Activated CD8-positive, alpha-beta T cell treated with anti-CD3 and anti-CD28 coated beads for 36 hours (primary cell): ENCODE measurements at regions not wholly inside any gene's neighbourhood (a gene's known extent, or its start where the extent isn't known, plus 50 kb on each side); places are given as distances from the start of the nearest gene placed in this dataset.

Source experiments
- ATAC-seq: fragments of 200-7000 bp; cut with Tn5 transposase; one replicate; pipeline ENCODE4 v1.10.0; 2021; ENCODE audit warnings: mild to moderate bottlenecking, moderate library complexity
- CTCF ChIA-PET: fragments of 350-600 bp; sonication (Branson Sonifier 250); formaldehyde crosslinking; loops from one replicate; lab custom pipeline; 2021; ENCODE audit warnings: antibody characterized with exemption; lab: Charles Lee
- POLR2A ChIA-PET: fragments of 350-600 bp; sonication (Branson Sonifier 250); formaldehyde crosslinking; loops from one replicate; lab custom pipeline; 2021; ENCODE audit warnings: antibody characterized with exemption; lab: Charles Lee
- DNase-seq: peaks from one replicate; pipeline ENCODE4 v3.0.0-alpha.2; 2020
- H3K27ac Mint-ChIP-seq: one replicate; pipeline ENCODE4 v1.8.0; 2021; ENCODE audit warnings: mild to moderate bottlenecking, mixed read lengths
- H3K27me3 Mint-ChIP-seq: one replicate; pipeline ENCODE4 v1.8.0; 2021; ENCODE audit warnings: mixed read lengths
- H3K36me3 Mint-ChIP-seq: one replicate; pipeline ENCODE4 v1.8.0; 2021; ENCODE audit warnings: low read depth, mixed read lengths
- H3K4me1 Mint-ChIP-seq: one replicate; pipeline ENCODE4 v1.8.0; 2021; ENCODE audit warnings: low read depth, mixed read lengths
- H3K4me3 Mint-ChIP-seq: one replicate; pipeline ENCODE4 v1.8.0; 2021; ENCODE audit warnings: mild to moderate bottlenecking, moderate library complexity, mixed read lengths
- H3K9me3 Mint-ChIP-seq: one replicate; pipeline ENCODE4 v1.8.0; 2021; ENCODE audit warnings: mixed read lengths
- intact Hi-C: fragments of 100-400 bp; cut with micrococcal nuclease; formaldehyde crosslinking; loops from one replicate; pipeline ENCODE4 v1.10.0; 2022
- TF ChIP-seq, protein P1 (sequence below): fragments of 200-600 bp; IDR thresholded peaks from one replicate; pipeline ENCODE4 v1.8.0; 2022; ENCODE audit warnings: antibody characterized with exemption, mild to moderate bottlenecking

DNA sequence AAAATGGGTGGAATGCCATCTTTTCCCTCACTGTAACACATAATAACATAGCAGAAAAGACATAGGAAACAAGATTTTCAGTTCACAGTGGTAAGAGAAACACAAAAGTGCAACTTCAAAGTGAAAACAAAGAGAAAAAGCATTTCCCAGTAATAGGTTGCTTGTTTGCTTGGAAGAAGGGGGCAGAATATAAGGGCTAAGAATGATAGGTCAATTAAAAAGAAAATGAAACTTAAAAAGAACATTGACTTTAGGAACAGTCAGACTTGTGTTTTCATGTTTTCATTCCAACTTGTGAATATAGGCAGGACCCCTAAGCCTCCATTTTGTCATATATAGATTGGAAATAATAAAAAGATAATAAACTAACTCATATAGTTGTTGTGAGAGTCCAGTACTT lies 168.2 kb upstream of the PPP3CA start:
- TF ChIP-seq, protein P1, sequence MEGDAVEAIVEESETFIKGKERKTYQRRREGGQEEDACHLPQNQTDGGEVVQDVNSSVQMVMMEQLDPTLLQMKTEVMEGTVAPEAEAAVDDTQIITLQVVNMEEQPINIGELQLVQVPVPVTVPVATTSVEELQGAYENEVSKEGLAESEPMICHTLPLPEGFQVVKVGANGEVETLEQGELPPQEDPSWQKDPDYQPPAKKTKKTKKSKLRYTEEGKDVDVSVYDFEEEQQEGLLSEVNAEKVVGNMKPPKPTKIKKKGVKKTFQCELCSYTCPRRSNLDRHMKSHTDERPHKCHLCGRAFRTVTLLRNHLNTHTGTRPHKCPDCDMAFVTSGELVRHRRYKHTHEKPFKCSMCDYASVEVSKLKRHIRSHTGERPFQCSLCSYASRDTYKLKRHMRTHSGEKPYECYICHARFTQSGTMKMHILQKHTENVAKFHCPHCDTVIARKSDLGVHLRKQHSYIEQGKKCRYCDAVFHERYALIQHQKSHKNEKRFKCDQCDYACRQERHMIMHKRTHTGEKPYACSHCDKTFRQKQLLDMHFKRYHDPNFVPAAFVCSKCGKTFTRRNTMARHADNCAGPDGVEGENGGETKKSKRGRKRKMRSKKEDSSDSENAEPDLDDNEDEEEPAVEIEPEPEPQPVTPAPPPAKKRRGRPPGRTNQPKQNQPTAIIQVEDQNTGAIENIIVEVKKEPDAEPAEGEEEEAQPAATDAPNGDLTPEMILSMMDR = no peak
- ATAC-seq = peak; percentile 37
- DNase-seq = no peak
- H3K27ac Mint-ChIP-seq = no peak overlapping the region
- peaks cover 19% of the 10 kb centered on the region for H3K27me3 Mint-ChIP-seq
- no peaks in the 10 kb centered on the region for H3K9me3 Mint-ChIP-seq
- no peaks in the 10 kb centered on the region for H3K36me3 Mint-ChIP-seq
- H3K4me3 Mint-ChIP-seq = no peak overlapping the region
- ChIA-PET POLR2A (no interaction called here), CTCF (no interaction called here)
- intact Hi-C loops = no loop called here
- H3K4me1 Mint-ChIP-seq = peaks cover 8% of the 10 kb centered on the region

DNA sequence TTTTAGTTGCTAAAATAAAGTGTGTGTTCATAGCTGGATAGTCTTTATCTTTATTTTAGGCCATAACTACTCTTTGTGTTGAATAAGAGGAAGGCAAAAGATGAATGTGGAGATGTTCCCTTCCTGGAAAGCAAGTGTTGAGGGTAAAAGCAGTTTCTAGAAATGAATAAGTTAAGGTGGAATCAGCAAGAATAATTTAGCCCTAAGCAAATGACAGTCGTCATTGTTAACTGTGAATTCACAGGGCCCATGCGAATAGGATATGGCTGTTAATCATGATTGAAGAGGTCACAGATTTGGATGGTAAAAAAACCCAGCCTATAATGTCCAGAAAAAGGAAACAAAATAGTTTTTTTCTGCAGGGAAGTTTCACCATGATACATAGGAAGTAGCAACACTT lies 167.8 kb upstream of the PPP3CA start:
- ChIA-PET POLR2A (no interaction called here), CTCF (no interaction called here)
- peaks cover 19% of the 10 kb centered on the region for H3K27me3 Mint-ChIP-seq
- peaks cover 8% of the 10 kb centered on the region for H3K4me1 Mint-ChIP-seq
- ATAC-seq = no peak
- no peak overlapping the region for H3K4me3 Mint-ChIP-seq
- H3K9me3 Mint-ChIP-seq = no peaks in the 10 kb centered on the region
- TF ChIP-seq, protein P1 = no peak
- no peak for DNase-seq
- no peaks in the 10 kb centered on the region for H3K36me3 Mint-ChIP-seq
- intact Hi-C loops = no loop called here
- H3K27ac Mint-ChIP-seq = no peak overlapping the region

DNA sequence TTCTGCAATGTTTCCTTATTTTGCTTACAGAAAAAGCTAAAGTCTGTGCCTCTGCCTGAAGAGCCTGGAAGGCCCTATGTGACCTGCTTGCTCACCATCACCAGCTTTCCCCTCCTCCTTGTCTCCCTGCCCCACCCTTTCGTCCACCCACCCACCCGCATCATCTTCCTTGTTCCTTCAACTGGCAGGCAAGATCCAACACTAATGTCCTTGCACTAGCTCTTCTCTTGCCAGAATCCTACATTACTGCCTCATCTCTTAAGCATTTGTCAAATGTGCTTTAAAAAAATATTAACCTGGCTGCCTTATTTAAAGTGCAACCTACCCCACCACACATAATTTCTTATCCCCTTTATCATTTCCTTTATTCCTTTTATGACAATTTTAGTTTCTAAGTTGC lies 165.1 kb upstream of the PPP3CA start:
- TF ChIP-seq, protein P1 = no peak
- intact Hi-C loops = no loop called here
- POLR2A ChIA-PET = no interaction called here
- no peak overlapping the region for H3K4me3 Mint-ChIP-seq
- DNase-seq (no peak), ATAC-seq (no peak)
- CTCF ChIA-PET = no interaction called here
- peaks cover 8% of the 10 kb centered on the region for H3K4me1 Mint-ChIP-seq
- H3K36me3 Mint-ChIP-seq = no peaks in the 10 kb centered on the region
- peaks cover 13% of the 10 kb centered on the region for H3K27me3 Mint-ChIP-seq
- no peaks in the 10 kb centered on the region for H3K9me3 Mint-ChIP-seq
- H3K27ac Mint-ChIP-seq = no peak overlapping the region

DNA sequence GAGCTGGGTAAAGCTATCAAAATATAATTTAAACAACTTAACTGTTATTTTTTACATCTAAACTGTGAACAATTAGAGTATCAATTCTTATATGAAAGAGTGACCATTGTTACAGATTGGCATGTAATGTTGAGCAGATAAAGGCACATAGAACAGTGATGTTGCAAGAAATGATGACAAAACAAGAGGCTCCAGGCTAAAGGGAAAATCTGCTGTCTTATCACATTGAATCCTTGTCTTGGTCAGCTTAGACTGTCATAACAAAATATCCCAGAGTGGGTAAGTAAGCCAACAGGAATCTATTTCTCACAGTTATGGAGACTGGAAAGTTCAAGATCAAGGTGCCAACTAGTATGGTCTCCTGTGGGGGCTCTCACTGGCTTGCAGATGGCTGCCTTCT lies 154.1 kb upstream of the PPP3CA start:
- H3K36me3 Mint-ChIP-seq = no peaks in the 10 kb centered on the region
- ATAC-seq (no peak), DNase-seq (no peak)
- CTCF ChIA-PET = no interaction called here
- POLR2A ChIA-PET = no interaction called here
- TF ChIP-seq, protein P1 = no peak
- intact Hi-C loops = no loop called here
- H3K4me3 Mint-ChIP-seq = no peak overlapping the region
- no peaks in the 10 kb centered on the region for H3K9me3 Mint-ChIP-seq
- no peak overlapping the region for H3K27ac Mint-ChIP-seq
- H3K4me1 Mint-ChIP-seq = peaks cover 3% of the 10 kb centered on the region
- H3K27me3 Mint-ChIP-seq = peaks cover 2% of the 10 kb centered on the region

DNA sequence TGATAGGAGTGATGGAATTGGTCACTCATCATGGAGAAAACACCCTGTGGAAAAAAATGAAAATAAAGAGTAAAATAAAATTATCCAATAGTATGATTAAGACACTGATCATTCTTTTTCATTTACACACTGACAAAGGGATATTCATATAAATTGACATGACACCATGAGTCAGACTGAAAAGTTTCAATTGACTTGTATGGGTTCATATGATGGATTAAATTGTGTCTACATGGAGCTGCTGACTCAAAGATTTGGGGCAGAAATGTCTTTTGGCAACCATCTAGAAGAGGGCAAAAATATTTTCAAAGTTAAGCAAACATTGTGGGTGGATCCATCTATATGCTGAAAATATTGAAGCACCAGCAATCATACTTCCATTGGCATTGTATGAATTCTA lies 153.4 kb upstream of the PPP3CA start:
- no peak for ATAC-seq
- ChIA-PET POLR2A (no interaction called here), CTCF (no interaction called here)
- Mint-ChIP-seq H3K4me1 (peaks cover 3% of the 10 kb centered on the region), H3K4me3 (no peak overlapping the region), H3K9me3 (no peaks in the 10 kb centered on the region), H3K27ac (no peak overlapping the region), H3K27me3 (peaks cover 2% of the 10 kb centered on the region), H3K36me3 (no peaks in the 10 kb centered on the region)
- no peak for DNase-seq
- TF ChIP-seq, protein P1 = no peak
- intact Hi-C loops = no loop called here
